Body of pancreas (tissue), 4 donors: ENCODE measurements at regions not wholly inside any gene's neighbourhood (a gene's known extent, or its start where the extent isn't known, plus 50 kb on each side); places are given as distances from the start of the nearest gene placed in this dataset.

Source experiments
- POLR2A ChIP-seq, 3 donors: fragments of 450-650 bp; IDR thresholded peaks; one replicate each; pipeline ENCODE4 v1.6.1; 2016; ENCODE audit warnings: antibody characterized with exemption in 3 of 3, mild to moderate bottlenecking in 2 of 3
- TF ChIP-seq, protein P1 (sequence below), 7 experiments: fragments of 450-650 bp in 4 of 7; fragments of 200-600 bp in 3 of 7; sonication (generic) in 3 of 7; IDR thresholded peaks; one replicate each; pipeline ENCODE4 v1.5.1; 2016 to 2019; ENCODE audit warnings: antibody characterized with exemption in 7 of 7

GRCh38 chr10:108612485-108612884 is 1310.8 kb downstream of the XPNPEP1 start:
- no peak for TF ChIP-seq POLR2A (IDR thresholded peaks at IDR 0.05)
- TF ChIP-seq, protein P1, sequence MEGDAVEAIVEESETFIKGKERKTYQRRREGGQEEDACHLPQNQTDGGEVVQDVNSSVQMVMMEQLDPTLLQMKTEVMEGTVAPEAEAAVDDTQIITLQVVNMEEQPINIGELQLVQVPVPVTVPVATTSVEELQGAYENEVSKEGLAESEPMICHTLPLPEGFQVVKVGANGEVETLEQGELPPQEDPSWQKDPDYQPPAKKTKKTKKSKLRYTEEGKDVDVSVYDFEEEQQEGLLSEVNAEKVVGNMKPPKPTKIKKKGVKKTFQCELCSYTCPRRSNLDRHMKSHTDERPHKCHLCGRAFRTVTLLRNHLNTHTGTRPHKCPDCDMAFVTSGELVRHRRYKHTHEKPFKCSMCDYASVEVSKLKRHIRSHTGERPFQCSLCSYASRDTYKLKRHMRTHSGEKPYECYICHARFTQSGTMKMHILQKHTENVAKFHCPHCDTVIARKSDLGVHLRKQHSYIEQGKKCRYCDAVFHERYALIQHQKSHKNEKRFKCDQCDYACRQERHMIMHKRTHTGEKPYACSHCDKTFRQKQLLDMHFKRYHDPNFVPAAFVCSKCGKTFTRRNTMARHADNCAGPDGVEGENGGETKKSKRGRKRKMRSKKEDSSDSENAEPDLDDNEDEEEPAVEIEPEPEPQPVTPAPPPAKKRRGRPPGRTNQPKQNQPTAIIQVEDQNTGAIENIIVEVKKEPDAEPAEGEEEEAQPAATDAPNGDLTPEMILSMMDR (IDR thresholded peaks at IDR 0.05): no peak
